Retinal pigment epithelial cell (primary cell): ENCODE measurements at regions not wholly inside any gene's neighbourhood (a gene's known extent, or its start where the extent isn't known, plus 50 kb on each side); places are given as distances from the start of the nearest gene placed in this dataset.
"Not testable (repeated sequence)": the region's sequence is repeated elsewhere in the genome, so short reads cannot be mapped to it uniquely, and the experiment has no call there.

Experiments
- DNase-seq: peaks from one replicate; pipeline ENCODE4 v3.0.0-alpha.2; 2010; ENCODE audit warnings: low read depth
- H3K4me3 ChIP-seq: 2 replicates; pipeline ENCODE4 v1.5.1; 2011; ENCODE audit warnings: mild to moderate bottlenecking, low read length, control low read depth, moderate library complexity
- CTCF ChIP-seq: conservative IDR thresholded peaks from 2 replicates; pipeline ENCODE4 v1.5.1; 2011; ENCODE audit warnings: low read depth, low read length, control low read depth, inconsistent platforms

GRCh38 chr6:115511771-115512170, 548.9 kb downstream of the FRK start:
- no peak overlapping the region for H3K4me3 ChIP-seq
- peak; percentile 10 for DNase-seq
- TF ChIP-seq CTCF, result no peak

DNA sequence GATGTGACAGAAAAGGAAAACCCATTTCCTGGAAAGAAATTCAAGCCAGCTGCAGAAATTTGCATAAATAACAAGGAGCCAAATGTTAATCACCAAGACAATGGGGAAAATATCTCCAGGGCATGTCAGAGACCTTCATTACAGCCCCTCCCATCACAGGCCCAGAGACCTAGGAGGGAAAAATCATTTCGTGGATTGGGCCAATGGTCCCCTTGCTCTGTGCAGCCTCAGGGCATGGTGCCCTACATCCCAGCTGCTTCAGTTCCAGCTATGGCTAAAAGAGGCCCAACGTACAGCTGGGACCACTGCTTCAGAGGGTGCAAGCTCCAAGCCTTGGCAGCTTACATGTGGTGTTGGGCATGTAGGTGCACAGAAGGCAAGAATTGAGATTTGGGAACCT, 558.3 kb downstream of the FRK start:
- not testable (repeated sequence) for H3K4me3 ChIP-seq, DNase-seq

GRCh38 chr6:115495184-115495583, 565.5 kb downstream of the FRK start:
- DNase-seq, result no peak
- TF ChIP-seq CTCF, result no peak
- no peak overlapping the region for H3K4me3 ChIP-seq

GRCh38 chr6:115487331-115487730, 573.4 kb downstream of the FRK start:
- TF ChIP-seq CTCF, result no peak
- H3K4me3 ChIP-seq, result no peak overlapping the region
- DNase-seq, result no peak

DNA sequence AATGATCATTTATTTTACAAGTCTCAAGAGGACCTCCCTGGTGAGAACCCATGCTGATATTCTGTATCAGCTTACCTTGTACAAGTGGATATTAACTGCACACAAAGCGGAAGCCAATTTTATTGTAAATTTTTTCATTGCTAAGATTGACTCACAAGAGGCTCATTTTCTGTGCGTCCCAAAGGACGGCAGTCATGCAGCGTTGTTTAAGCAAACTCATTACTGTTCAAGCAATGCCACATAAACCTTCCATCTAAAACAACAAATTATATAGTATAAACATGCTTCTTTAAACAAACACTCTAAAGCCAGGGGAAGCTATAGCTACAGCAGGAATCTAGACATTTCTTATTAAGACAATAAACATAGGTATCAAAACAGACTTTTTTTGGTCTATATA, 575.3 kb downstream of the FRK start:
- no peak for DNase-seq
- TF ChIP-seq CTCF, result no peak
- H3K4me3 ChIP-seq, result no peak overlapping the region

GRCh38 chr6:115480543-115480942, 580.1 kb downstream of the FRK start:
- not testable (repeated sequence) for H3K4me3 ChIP-seq, DNase-seq

DNA sequence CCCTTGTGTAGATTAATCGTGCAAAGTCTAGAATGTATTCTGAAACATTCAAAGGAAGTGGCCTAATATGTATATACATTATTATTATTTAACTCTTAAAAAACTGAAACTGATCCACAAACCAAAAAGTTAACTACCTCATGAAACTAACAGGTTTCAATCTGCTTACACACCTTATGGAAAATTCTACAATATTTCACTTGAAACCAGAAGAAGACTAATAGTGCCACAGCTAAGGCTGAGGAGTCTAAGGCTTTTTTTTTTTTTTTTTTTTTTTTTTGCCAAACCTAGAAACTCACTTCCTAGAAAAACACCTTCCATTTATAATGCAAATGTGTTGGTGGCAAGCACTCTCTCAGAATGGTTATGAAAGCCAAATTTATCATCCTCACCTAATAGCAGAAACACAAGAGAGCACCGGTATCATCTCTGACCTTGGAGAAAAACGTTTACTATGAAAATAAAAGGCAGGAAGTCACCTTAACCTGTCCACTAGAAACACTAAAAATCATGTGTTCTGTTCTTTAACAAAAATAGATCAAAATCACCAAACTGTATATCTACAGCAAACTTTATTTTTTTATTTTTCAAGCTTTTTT, 586.1 kb downstream of the FRK start:
- DNase-seq, result no peak
- no peak overlapping the region for H3K4me3 ChIP-seq
- TF ChIP-seq CTCF, result no peak

DNA sequence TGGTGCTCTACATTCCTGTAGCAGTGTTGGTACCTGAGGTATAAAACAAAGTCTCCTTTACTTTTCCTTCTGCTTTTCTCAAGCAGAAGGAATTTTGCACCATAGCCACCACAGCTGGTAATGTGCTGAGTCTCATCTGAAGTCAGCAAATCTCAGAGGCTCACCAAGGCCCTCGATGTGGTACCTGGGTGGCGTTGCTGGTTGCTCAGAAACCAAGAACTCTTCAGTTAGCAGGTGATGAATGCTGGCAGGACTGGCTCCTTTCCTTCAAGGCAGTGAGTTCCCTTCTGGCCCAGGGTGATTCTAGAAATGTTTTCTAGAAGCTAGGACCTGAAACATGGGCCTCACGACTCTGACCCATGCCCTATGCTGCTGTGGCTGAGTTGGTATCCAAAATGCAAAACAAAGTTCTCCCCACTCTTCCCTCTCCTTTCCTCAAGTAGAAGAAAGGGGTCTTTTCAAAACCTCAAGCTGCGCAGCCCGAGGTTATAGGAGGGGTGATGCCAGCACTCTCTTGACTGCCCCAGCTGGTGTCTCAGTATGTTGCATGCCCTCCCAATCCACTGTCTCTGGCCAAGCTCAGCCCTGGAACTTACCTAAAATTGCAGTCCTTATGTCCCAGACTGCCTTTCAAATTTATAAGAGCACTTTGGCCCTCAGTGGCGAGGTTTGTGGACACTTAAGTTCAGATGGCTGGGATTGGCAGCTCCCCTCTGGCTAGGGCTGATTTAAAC, 592.3 kb downstream of the FRK start:
- no peak for DNase-seq
- H3K4me3 ChIP-seq, result no peak overlapping the region
- no peak for TF ChIP-seq CTCF
